Brain pericyte (primary cell): ENCODE measurements at regions not wholly inside any gene's neighbourhood (a gene's known extent, or its start where the extent isn't known, plus 50 kb on each side); places are given as distances from the start of the nearest gene placed in this dataset.

ENCODE experiments used
- DNase-seq: peaks from one replicate; pipeline ENCODE4 v3.0.0-alpha.2; 2012; ENCODE audit warnings: low read depth, low spot score

- no peak for DNase-seq
Observed at GRCh38 chr18:4854671-4855070, 342.4 kb downstream of the AKAIN1 start.

DNA sequence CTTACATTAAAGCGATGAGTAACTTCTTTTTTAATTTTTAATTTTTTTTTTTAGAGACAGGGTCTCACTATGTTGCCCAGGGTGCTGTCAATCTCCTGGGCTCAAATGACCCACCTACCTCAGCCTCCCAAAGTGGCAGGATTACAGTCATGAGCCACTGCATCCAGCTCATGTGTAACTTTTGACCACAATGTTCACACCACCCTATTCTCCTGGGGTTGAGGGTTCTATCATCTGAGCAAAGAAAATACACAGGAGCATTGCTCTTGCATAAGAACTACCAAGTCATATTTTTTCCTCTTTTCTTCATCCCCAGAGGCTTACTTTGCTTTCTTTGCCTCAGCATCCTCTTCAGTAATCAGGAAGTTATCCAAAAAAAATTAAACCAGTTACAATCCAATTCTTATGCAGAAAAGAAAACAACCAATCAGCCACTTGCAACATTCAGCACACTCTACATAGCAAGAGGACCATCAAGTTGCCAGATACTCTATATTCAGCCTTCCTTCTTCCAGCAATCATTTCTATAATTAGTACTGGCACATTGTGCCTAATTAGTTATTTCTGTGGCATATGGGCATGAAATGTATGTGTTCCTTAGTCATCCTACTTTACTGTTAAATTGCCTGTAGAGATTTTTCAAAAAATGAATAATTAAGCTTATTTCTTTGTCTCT lies 345.6 kb downstream of the AKAIN1 start:
- DNase-seq, result no peak

DNA sequence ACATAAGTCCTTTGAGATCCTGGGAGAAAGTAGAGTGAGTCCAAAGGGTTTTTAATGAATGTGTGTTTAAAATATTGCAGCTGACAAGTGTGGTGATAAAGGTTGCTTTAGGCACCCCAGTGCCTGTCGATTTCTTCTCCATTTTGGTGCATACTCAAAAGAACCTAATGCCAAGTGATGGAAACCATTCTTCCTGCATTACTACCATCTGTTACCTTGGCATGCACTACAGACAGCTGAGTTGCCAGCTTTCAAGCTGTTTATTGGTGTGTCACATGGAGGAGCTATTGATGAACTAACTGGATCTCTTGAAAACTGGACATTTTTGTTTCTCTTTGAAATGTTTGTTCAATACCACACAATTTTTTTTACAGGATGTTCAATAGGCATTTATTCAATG lies 350.0 kb downstream of the AKAIN1 start:
- no peak for DNase-seq

DNA sequence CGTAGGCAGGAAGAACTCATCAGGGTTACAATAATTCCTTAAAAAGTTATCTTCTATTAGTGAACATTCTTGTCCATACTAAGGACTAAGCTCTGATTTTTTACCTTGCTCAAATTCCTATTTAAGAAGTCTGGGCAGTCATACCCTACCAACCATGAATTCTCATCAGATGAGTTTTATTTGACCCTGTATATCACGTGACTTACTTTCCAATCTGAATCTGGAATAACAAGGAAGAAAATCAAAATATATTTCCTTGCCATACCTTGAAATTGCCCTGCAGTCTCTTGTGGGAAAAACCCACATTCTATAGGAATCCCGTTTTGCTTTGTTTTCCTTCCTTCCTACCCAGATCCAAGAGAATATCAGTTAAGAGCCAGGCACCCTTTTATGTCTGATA lies 352.7 kb downstream of the AKAIN1 start:
- DNase-seq, result no peak

DNA sequence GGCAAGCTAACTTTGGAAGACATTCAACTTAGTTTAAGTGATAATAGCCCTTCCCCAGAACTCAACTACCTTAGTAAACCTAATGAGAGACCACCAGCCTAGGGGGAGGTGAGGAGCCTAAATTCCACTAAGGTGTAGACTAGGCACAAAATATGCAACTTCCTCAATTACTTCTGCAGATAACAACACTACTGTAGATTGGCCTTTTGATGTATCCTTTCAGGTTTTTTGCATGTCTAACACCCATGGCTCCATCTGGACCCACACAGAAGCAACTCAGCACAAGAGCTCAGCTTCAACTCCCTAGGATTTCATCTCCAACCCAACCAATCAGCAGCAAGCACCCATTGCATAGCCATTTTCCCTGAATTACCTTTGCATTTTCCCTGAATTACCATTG lies 353.3 kb downstream of the AKAIN1 start:
- DNase-seq, result no peak

DNA sequence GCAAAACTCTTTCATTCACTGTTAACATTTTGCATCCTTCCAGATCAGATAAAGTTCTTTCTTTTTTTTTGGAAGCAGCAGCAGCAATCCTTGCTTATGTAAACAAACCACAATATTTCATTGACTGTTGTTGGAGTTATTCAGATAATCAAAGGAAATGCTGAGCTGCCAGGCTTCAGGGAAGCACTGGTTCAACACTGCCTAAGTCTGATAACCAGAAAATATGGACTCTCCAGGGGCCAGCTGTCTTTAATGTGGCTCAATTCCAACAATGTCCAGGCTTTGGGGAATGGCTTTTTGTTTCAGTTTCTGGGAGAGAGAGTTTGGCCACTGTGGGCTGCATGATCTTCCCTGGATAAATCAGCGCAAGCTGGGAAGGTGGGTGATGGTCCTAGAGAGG lies 354.3 kb downstream of the AKAIN1 start:
- DNase-seq, result no peak

GRCh38 chr18:4842287-4842686 lies 354.8 kb downstream of the AKAIN1 start:
- DNase-seq, result no peak

DNA sequence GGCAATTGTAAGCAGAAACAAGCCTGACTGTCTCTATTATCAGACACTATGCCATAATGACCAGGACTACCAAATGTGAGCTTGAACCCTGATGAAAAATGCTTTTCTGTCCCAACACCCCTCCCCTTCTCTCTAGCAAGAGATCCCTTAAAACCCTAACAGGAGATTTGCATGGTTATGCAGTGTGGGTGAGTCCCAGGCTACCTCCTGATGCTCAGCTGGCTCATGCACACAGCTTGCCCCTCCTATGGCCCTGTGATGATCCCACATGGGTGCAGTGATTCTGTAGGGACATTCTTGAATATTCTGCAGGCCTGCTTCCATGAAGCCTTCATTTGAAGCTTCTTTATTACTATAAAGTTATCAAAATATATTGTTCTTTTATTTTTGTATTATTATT lies 357.4 kb downstream of the AKAIN1 start:
- no peak for DNase-seq

DNA sequence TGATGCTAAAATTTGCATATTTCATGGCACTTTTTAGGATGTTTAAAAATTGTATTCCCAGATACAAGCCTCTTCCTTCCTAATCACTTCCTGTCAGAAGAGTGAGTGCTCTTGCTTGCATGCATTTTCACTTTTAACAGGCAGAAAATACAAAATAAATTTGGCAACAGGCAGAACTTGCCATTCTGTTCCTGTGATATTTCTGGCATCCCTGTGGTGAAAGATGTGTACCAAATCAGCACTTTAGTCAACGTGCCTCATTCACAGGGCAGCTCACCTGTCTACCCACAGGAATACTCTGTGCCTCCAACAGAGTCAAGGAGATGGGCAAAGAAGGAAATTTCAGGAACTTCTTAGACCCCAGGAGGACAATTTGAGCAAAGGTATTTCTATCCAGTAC lies 360.9 kb downstream of the AKAIN1 start:
- DNase-seq, result no peak

DNA sequence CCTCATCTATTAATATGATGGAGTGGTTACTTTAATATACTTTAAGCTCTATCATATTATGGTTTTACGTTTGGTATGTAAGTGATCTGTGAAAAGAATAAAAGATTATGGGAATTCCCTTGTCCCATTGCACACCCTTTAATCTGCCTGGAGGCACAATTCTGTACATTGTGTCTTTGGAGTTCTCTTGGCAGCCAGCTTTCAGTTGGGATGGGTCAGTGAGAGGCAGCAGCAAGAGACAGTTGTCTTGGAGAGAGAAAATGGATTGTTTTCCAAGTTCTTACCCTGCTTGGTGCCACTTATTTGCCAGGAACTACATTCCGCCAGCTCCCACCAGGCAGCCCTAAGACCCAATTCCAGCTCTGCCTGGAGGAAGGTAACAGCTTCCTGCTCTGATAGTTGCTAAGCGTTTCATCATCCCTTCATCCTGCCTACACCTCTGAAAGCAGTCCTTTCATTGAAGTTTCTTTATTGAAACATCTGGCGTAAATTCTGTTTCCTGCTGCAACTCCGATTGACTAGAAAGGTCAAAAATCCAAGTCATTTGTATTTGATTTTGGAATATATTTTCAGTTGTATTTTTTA lies 365.2 kb downstream of the AKAIN1 start:
- no peak for DNase-seq

- no peak for DNase-seq
Observed at GRCh38 chr18:4831127-4831526, 365.9 kb downstream of the AKAIN1 start.

DNA sequence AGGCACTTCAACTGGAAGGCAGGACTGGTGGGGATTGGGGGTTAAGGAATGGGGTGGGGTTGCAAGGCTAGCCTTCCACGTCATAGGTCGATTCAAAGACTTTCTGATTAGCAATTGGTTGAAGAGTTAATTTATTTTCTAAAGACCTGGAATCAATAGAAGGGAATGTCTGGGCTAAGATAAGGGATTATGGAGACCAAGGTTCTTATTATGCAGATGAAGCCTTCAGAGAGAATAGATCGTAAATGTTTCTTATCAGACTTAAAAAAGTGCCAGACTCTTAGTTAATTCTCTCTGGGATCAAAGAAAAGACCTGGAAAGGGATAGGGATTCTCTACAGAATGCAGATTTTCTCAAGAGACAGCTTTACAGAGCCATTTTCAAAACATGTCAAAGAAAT lies 368.0 kb upstream of the DLGAP1 start:
- DNase-seq, result no peak

GRCh38 chr18:4821801-4822200 lies 366.7 kb upstream of the DLGAP1 start:
- DNase-seq, result no peak

DNA sequence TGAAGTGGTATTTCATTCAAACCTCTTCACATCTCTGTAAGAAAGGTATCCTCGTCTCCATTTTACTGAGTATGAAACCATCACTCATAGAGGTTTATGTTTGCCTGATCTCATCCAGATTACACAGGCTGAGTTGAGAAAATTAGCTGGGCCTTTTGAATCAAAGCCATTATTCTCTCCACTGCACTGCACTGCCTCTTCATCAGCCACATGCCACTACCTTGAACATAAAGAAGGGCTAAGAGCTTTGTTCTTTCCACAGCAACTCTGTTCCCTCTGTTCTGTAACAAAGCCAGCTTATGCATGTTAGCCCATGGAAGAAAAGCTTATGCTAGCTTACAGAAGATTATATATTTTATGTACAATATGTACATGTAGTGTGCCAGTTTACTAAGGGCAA lies 362.6 kb upstream of the DLGAP1 start:
- DNase-seq, result no peak

- no peak for DNase-seq
Observed at GRCh38 chr18:4813708-4814107, 358.6 kb upstream of the DLGAP1 start.

GRCh38 chr18:4808891-4809290 lies 353.8 kb upstream of the DLGAP1 start:
- DNase-seq, result no peak

DNA sequence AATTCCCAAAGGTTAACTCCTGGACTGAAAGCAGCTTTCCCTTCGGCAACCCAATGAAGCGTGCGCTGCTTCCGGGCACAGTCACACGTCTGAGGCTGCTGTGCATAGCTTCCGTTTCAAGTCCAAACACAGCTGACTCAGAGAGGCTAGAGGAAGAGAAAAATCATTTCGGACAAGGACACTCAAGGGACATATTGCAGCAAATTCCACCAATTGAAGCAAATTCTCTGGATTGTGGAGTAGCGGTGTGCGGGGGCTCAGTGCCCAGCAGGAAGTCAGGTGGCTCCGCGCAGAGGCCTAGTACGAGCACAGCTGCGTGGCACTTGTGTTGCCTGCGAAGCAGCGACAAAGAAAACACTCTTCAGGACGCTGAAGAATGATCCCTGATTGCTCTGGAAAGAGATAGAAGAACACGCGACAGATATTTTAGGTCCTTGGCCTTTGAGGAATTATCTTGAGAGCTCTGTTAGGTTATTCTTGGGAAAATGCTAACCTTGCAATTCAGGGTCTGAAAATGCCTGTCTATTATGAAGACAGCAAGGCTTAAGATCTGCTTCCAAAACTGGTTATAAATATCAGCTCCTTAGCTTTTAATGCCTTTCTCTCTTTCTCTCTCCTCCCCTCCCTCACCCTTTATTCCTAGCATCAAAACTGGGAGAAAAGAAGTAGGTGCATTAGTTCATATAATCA lies 352.6 kb upstream of the DLGAP1 start:
- DNase-seq, result no peak

GRCh38 chr18:4806331-4806730 lies 351.2 kb upstream of the DLGAP1 start:
- DNase-seq, result no peak

DNA sequence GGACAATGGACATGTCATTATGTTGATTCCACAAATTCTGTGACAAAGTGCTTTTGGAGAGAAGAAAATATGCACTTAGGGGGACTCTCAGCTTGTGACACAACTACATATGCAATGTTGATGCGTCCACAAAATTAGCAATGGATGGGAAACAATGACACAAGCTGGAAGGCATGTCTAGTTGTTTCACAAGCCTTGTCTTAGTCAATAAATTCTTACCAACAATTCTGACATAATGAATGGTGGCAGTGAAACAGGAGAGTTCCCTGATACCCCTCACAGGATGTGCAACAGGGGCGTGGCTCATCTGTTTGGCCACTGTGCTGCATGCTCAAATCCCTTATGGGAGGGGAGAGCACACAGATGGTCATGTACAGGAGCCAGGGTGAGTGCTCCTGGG lies 347.2 kb upstream of the DLGAP1 start:
- DNase-seq, result no peak

GRCh38 chr18:4801151-4801550 lies 346.0 kb upstream of the DLGAP1 start:
- no peak for DNase-seq

DNA sequence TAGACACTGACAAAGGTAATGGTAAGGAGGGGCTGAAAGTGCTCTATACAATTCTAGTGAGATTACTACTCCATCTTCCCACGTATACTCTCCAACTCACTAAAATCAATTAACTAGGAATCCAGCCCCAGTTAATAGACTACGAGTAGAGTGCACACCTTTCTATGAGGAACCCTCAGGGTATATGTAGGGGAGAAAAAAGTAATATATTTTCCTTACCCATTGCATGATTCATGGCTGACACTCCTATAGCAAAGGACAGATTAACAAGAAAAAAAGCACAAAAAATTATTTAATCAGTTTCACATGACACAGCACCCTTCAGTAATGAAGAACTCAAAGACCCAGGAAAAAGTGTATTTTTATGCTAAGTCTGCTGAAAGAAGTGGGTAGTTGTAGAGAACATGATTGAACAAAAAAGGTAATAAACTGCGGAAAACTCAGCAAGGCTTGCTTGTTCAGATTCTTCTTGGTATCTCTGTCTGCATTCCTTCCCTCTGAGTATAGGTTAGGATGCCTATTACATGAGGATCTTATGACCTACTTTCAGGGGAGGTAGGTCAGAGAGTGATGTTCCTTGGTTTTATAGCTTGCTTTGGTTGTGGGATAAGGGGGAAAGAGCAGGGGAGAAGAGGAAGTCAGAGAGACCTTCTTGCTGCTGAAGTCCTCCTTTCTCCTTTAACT lies 342.0 kb upstream of the DLGAP1 start:
- DNase-seq, result no peak

DNA sequence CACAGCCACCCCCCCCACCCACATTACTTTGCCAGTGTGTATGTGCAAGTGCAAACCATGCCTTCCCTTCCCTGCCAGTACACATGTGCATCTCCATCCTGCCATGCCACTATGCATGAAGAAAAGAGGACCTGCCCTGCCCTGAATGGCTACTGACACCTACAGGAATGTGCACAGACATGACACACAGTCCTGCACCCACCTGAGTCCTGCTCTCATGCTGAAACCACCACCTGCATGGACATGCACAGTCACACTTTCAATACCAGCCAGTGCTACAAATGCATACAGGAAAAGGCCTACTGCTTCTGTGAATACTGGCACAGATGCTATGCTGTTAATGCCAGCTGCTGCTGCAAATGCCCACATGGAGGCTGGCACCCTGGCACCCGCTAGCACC lies 334.4 kb upstream of the DLGAP1 start:
- DNase-seq, result no peak

DNA sequence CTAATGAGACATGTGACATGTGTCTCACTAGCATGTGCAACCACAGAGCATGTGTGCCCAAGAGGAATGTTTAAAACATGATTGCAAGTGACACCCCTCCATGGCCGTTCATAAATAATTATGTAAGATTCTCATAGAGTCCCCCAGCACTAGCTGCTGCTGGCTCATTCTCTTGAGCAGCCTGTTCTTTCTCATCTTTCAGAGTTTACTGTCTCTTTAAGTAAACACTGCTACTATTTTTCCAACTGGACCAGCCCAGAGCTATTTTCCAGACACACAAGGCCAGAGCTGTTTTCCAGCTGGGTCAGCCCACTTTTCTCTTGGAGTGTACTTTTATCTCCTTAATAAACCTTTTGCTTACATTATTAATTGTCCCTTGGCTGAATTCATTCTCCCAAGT lies 326.8 kb upstream of the DLGAP1 start:
- no peak for DNase-seq
